GM12864 (cell line): ENCODE measurements at regions not wholly inside any gene's neighbourhood (a gene's known extent, or its start where the extent isn't known, plus 50 kb on each side); places are given as distances from the start of the nearest gene placed in this dataset.

Experiments used
- DNase-seq: peaks from one replicate; pipeline ENCODE4 v3.0.0-alpha.2; 2011; ENCODE audit warnings: low read depth
- H3K4me3 ChIP-seq: 2 replicates; pipeline ENCODE4 v1.5.1; 2011; ENCODE audit warnings: mild to moderate bottlenecking, low read depth, low read length, control low read depth
- CTCF ChIP-seq: IDR thresholded peaks from 2 replicates; pipeline ENCODE4 v1.5.1; 2011; ENCODE audit warnings: low read depth, mild to moderate bottlenecking, moderate library complexity, low read length, control low read depth, inconsistent platforms; ENCODE audit errors: missing control alignments

GRCh38 chr5:54825005-54825404, 160.4 kb downstream of the ESM1 start:
- DNase-seq, result no peak
- H3K4me3 ChIP-seq, result no peak overlapping the region
- no peak for TF ChIP-seq CTCF

- no peak for TF ChIP-seq CTCF
Observed at GRCh38 chr5:54823006-54823405, 162.4 kb downstream of the ESM1 start.

GRCh38 chr5:54822324-54822687, 163.1 kb downstream of the ESM1 start:
- no peak for DNase-seq
- no peak for TF ChIP-seq CTCF
- no peak overlapping the region for H3K4me3 ChIP-seq

More at GRCh38 chr5:54823006-54823405, 162.4 kb downstream of the ESM1 start:
- no peak for DNase-seq
- no peak overlapping the region for H3K4me3 ChIP-seq

- no peak overlapping the region for H3K4me3 ChIP-seq
- TF ChIP-seq CTCF, result no peak
- DNase-seq, result no peak
Observed at GRCh38 chr5:54821445-54822323, 163.7 kb downstream of the ESM1 start.

GRCh38 chr5:54820346-54821134, 164.9 kb downstream of the ESM1 start:
- TF ChIP-seq CTCF, result no peak
- no peak for DNase-seq
- no peak overlapping the region for H3K4me3 ChIP-seq

- H3K4me3 ChIP-seq, result no peak overlapping the region
- TF ChIP-seq CTCF, result no peak
- DNase-seq, result no peak
Observed at GRCh38 chr5:54807421-54807820, 178.0 kb downstream of the ESM1 start.
